ENCODE measurements at regions not wholly inside any gene's neighbourhood (a gene's known extent, or its start where the extent isn't known, plus 50 kb on each side); places are given as distances from the start of the nearest gene placed in this dataset.
"Not testable (repeated sequence)": the region's sequence is repeated elsewhere in the genome, so short reads cannot be mapped to it uniquely, and the experiment has no call there.

GRCh38 chr16:17961822-17962221 lies 374.7 kb downstream of the NPIPA8 start:
- peaks cover 13% of the 10 kb centered on the region for H3K9me3 ChIP-seq (ENCODE audit: control insufficient read depth, insufficient read depth, low read depth, low read length)
- H3K27me3 ChIP-seq (ENCODE audit: control insufficient read depth, insufficient read depth, low read length); H3K9ac ChIP-seq (ENCODE audit: low read length); H3K36me3 ChIP-seq (ENCODE audit: control insufficient read depth, insufficient read depth, low read length); H3K4me1 ChIP-seq (ENCODE audit: control insufficient read depth, insufficient read depth, low read length); H3K27ac ChIP-seq (ENCODE audit: low read depth, low read length); H3K4me3 ChIP-seq (ENCODE audit: low read depth, low read length): not testable (repeated sequence)

GRCh38 chr16:17951378-17951777 lies 385.2 kb downstream of the NPIPA8 start:
- Histone ChIP-seq H3K4me3 (ENCODE audit: low read depth, low read length) (no peak overlapping the region), H3K27ac (ENCODE audit: low read depth, low read length) (no peak overlapping the region), H3K9ac (ENCODE audit: low read length) (no peak overlapping the region), H3K36me3 (ENCODE audit: control insufficient read depth, insufficient read depth, low read length) (no peaks in the 10 kb centered on the region), H3K4me1 (ENCODE audit: control insufficient read depth, insufficient read depth, low read length) (peaks cover 7% of the 10 kb centered on the region; the same call in 1 of the 2 replicates), H3K9me3 (ENCODE audit: control insufficient read depth, insufficient read depth, low read depth, low read length) (no peaks in the 10 kb centered on the region), H3K27me3 (ENCODE audit: control insufficient read depth, insufficient read depth, low read length) (no peaks in the 10 kb centered on the region)

DNA sequence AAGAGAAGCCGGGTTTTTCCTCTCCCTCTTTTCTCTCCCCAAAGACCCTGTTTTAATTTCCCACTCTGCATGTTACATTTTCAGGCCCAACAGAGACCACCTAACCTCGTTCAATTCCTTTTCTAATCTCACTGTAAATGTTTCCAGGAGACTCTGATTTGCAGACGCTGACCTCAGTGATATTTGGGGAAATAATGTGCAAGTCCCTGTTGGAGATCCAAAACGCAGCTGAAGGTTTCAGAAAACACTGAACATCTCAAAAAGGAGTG lies 386.6 kb downstream of the NPIPA8 start:
- peaks cover 7% of the 10 kb centered on the region; the same call in 1 of the 2 replicates for H3K4me1 ChIP-seq (ENCODE audit: control insufficient read depth, insufficient read depth, low read length)
- no peaks in the 10 kb centered on the region for H3K36me3 ChIP-seq (ENCODE audit: control insufficient read depth, insufficient read depth, low read length)
- no peak overlapping the region for H3K4me3 ChIP-seq (ENCODE audit: low read depth, low read length)
- H3K27me3 ChIP-seq (ENCODE audit: control insufficient read depth, insufficient read depth, low read length) = no peaks in the 10 kb centered on the region
- H3K9ac ChIP-seq (ENCODE audit: low read length) = no peak overlapping the region
- no peaks in the 10 kb centered on the region for H3K9me3 ChIP-seq (ENCODE audit: control insufficient read depth, insufficient read depth, low read depth, low read length)
- no peak overlapping the region for H3K27ac ChIP-seq (ENCODE audit: low read depth, low read length)

- Histone ChIP-seq H3K4me1 (ENCODE audit: control insufficient read depth, insufficient read depth, low read length) (peaks cover 7% of the 10 kb centered on the region; the same call in 1 of the 2 replicates), H3K9me3 (ENCODE audit: control insufficient read depth, insufficient read depth, low read depth, low read length) (no peaks in the 10 kb centered on the region), H3K27ac (ENCODE audit: low read depth, low read length) (no peak overlapping the region), H3K4me3 (ENCODE audit: low read depth, low read length) (no peak overlapping the region), H3K9ac (ENCODE audit: low read length) (no peak overlapping the region), H3K36me3 (ENCODE audit: control insufficient read depth, insufficient read depth, low read length) (no peaks in the 10 kb centered on the region), H3K27me3 (ENCODE audit: control insufficient read depth, insufficient read depth, low read length) (no peaks in the 10 kb centered on the region)
These were observed 387.2 kb downstream of the NPIPA8 start for GRCh38 chr16:17949141-17949981.

DNA sequence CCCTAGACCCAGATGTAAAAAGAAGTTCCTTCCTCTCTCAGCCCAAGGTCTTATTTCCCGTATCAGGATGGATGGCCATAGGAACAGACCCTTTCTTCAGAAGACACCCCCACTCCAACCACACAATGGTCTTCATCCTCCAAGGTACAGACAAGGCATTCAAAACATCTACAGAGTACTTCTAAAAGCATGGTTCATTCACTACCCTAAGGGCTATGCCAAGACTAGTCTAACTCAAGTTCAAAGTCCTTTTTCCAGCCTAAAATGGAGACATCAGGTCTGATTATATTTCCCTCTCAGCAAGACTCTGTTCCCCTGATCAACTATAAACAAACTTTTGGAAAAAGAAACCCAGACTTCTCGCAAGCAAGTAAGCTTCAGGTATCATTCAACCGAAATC lies 388.9 kb downstream of the NPIPA8 start:
- H3K4me3 ChIP-seq (ENCODE audit: low read depth, low read length) = no peak overlapping the region
- no peaks in the 10 kb centered on the region for H3K27me3 ChIP-seq (ENCODE audit: control insufficient read depth, insufficient read depth, low read length)
- no peak overlapping the region for H3K27ac ChIP-seq (ENCODE audit: low read depth, low read length)
- no peaks in the 10 kb centered on the region for H3K36me3 ChIP-seq (ENCODE audit: control insufficient read depth, insufficient read depth, low read length)
- H3K9me3 ChIP-seq (ENCODE audit: control insufficient read depth, insufficient read depth, low read depth, low read length) = no peaks in the 10 kb centered on the region
- H3K9ac ChIP-seq (ENCODE audit: low read length) = no peak overlapping the region
- H3K4me1 ChIP-seq (ENCODE audit: control insufficient read depth, insufficient read depth, low read length) = peaks cover 7% of the 10 kb centered on the region; the same call in 1 of the 2 replicates

DNA sequence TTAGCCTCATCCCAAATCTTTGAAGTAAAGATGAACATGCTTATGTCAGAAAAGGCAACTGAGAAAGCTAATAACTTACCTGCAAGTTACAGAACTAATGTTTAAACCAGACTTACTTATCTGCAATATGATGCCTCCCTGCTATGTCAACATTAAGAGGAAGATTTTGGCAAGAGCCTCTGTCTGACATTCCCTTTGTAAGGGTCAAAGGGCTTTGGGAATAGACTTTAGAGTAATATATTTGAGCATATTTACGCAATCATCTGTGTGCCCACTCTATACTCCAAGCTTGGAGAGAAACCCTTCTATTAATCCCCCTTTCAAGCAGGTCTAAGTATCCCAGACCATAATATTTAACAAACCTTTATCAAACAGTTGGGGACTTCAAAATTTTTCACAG lies 389.4 kb downstream of the NPIPA8 start:
- Histone ChIP-seq H3K9me3 (ENCODE audit: control insufficient read depth, insufficient read depth, low read depth, low read length) (no peaks in the 10 kb centered on the region), H3K4me3 (ENCODE audit: low read depth, low read length) (no peak overlapping the region), H3K27me3 (ENCODE audit: control insufficient read depth, insufficient read depth, low read length) (no peaks in the 10 kb centered on the region), H3K27ac (ENCODE audit: low read depth, low read length) (no peak overlapping the region), H3K9ac (ENCODE audit: low read length) (no peak overlapping the region), H3K36me3 (ENCODE audit: control insufficient read depth, insufficient read depth, low read length) (no peaks in the 10 kb centered on the region), H3K4me1 (ENCODE audit: control insufficient read depth, insufficient read depth, low read length) (peaks cover 7% of the 10 kb centered on the region; the same call in 1 of the 2 replicates)

GRCh38 chr16:17945080-17945601 lies 391.4 kb downstream of the NPIPA8 start:
- Histone ChIP-seq H3K4me1 (ENCODE audit: control insufficient read depth, insufficient read depth, low read length) (peaks cover 7% of the 10 kb centered on the region; the same call in 1 of the 2 replicates), H3K36me3 (ENCODE audit: control insufficient read depth, insufficient read depth, low read length) (no peaks in the 10 kb centered on the region), H3K4me3 (ENCODE audit: low read depth, low read length) (no peak overlapping the region), H3K9ac (ENCODE audit: low read length) (no peak overlapping the region), H3K27me3 (ENCODE audit: control insufficient read depth, insufficient read depth, low read length) (no peaks in the 10 kb centered on the region), H3K27ac (ENCODE audit: low read depth, low read length) (no peak overlapping the region), H3K9me3 (ENCODE audit: control insufficient read depth, insufficient read depth, low read depth, low read length) (no peaks in the 10 kb centered on the region)

GRCh38 chr16:17944345-17944744 lies 392.2 kb downstream of the NPIPA8 start:
- Histone ChIP-seq H3K4me3 (ENCODE audit: low read depth, low read length) (no peak overlapping the region), H3K36me3 (ENCODE audit: control insufficient read depth, insufficient read depth, low read length) (no peaks in the 10 kb centered on the region), H3K27ac (ENCODE audit: low read depth, low read length) (no peak overlapping the region), H3K4me1 (ENCODE audit: control insufficient read depth, insufficient read depth, low read length) (no peaks in the 10 kb centered on the region), H3K27me3 (ENCODE audit: control insufficient read depth, insufficient read depth, low read length) (no peaks in the 10 kb centered on the region), H3K9me3 (ENCODE audit: control insufficient read depth, insufficient read depth, low read depth, low read length) (no peaks in the 10 kb centered on the region), H3K9ac (ENCODE audit: low read length) (no peak overlapping the region)

DNA sequence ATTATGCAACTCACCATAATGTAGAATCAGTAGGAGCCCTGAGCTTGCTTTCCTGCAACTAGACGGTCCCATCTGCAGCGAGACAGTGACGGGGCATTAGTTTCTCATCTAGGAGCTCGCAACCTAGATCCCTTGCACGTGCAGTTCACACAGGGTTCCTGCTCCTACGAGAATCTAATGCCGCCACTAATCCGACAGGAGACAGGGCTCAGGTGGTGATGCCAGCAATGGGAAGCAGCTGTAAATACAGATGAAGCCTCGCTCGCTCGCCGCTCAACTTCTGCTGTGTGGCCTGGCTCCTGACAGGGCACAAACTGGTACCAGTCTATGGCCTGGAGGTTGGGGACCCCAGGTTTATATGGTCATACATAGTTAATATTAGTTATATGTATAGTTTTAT lies 394.5 kb downstream of the NPIPA8 start:
- no peaks in the 10 kb centered on the region for H3K36me3 ChIP-seq (ENCODE audit: control insufficient read depth, insufficient read depth, low read length)
- H3K27me3 ChIP-seq (ENCODE audit: control insufficient read depth, insufficient read depth, low read length) = no peaks in the 10 kb centered on the region
- no peak overlapping the region for H3K9ac ChIP-seq (ENCODE audit: low read length)
- H3K4me3 ChIP-seq (ENCODE audit: low read depth, low read length) = no peak overlapping the region
- H3K4me1 ChIP-seq (ENCODE audit: control insufficient read depth, insufficient read depth, low read length) = no peaks in the 10 kb centered on the region
- H3K27ac ChIP-seq (ENCODE audit: low read depth, low read length) = no peak overlapping the region
- no peaks in the 10 kb centered on the region for H3K9me3 ChIP-seq (ENCODE audit: control insufficient read depth, insufficient read depth, low read depth, low read length)

DNA sequence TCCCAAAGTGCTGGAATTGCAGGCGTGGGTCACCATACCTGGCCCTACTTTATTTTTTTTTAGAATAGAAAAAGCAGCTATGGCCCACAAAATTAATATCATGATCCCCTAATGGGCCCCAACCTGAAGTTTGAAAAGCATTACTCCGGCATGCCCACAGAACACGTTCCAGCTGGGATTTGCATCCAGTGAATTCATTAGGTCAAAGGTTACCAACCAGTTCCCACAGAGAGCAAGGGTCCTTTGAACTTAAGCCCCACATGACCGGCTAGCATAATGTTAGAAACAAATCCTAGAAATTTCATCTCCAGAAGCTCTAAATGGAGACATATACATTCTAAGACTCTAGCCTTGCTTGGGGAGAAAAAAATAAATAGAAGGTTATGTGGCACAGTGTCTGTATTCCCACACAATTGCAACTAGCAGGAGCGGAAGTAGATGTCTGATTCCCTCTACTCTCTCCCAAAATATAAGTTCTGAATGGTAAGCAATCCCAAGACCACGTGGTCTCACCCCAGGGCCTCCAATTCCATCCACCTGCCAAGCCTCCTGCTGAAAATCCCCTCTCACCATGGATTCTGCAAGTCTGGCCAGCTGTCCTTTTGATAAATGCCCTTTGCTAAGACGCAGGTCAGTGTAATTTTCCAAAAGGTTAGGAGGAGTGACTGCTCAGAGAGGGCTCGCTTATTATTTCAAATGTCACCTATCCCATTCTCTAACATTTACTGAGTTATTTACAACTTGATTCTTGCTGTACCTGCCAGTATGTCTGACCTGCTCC lies 395.8 kb downstream of the NPIPA8 start:
- Histone ChIP-seq H3K4me1 (ENCODE audit: control insufficient read depth, insufficient read depth, low read length) (no peaks in the 10 kb centered on the region), H3K36me3 (ENCODE audit: control insufficient read depth, insufficient read depth, low read length) (no peaks in the 10 kb centered on the region), H3K4me3 (ENCODE audit: low read depth, low read length) (no peak overlapping the region), H3K9ac (ENCODE audit: low read length) (no peak overlapping the region), H3K27ac (ENCODE audit: low read depth, low read length) (no peak overlapping the region), H3K27me3 (ENCODE audit: control insufficient read depth, insufficient read depth, low read length) (no peaks in the 10 kb centered on the region), H3K9me3 (ENCODE audit: control insufficient read depth, insufficient read depth, low read depth, low read length) (no peaks in the 10 kb centered on the region)

GRCh38 chr16:17939723-17940122 lies 396.8 kb downstream of the NPIPA8 start:
- Histone ChIP-seq H3K27ac (ENCODE audit: low read depth, low read length) (no peak overlapping the region), H3K9ac (ENCODE audit: low read length) (no peak overlapping the region), H3K4me3 (ENCODE audit: low read depth, low read length) (no peak overlapping the region), H3K9me3 (ENCODE audit: control insufficient read depth, insufficient read depth, low read depth, low read length) (no peaks in the 10 kb centered on the region), H3K27me3 (ENCODE audit: control insufficient read depth, insufficient read depth, low read length) (no peaks in the 10 kb centered on the region), H3K4me1 (ENCODE audit: control insufficient read depth, insufficient read depth, low read length) (no peaks in the 10 kb centered on the region), H3K36me3 (ENCODE audit: control insufficient read depth, insufficient read depth, low read length) (no peaks in the 10 kb centered on the region)
